GM10266 (cell line): ENCODE measurements at regions not wholly inside any gene's neighbourhood (a gene's known extent, or its start where the extent isn't known, plus 50 kb on each side); places are given as distances from the start of the nearest gene placed in this dataset.

Experiments
- DNase-seq: peaks from one replicate; pipeline ENCODE4 v3.0.0; 2012; ENCODE audit errors: extremely low spot score
- CTCF ChIP-seq: IDR thresholded peaks from 2 replicates; pipeline ENCODE4 v1.5.1; 2012; ENCODE audit warnings: mild to moderate bottlenecking, low read depth; ENCODE audit not compliant: control insufficient read depth, insufficient read depth; ENCODE audit errors: missing control alignments

- TF ChIP-seq CTCF, result no peak
- no peak for DNase-seq
Observed at GRCh38 chr2:176844461-176844860, 368.1 kb upstream of the HNRNPA3 start.

- no peak for DNase-seq
- TF ChIP-seq CTCF, result no peak
Observed at GRCh38 chr2:176845718-176846117, 366.9 kb upstream of the HNRNPA3 start.

GRCh38 chr2:176847575-176847974, 365.0 kb upstream of the HNRNPA3 start:
- no peak for TF ChIP-seq CTCF
- DNase-seq, result no peak

- DNase-seq, result no peak
- no peak for TF ChIP-seq CTCF
Observed at GRCh38 chr2:176848844-176849243, 363.8 kb upstream of the HNRNPA3 start.

- DNase-seq, result no peak
- TF ChIP-seq CTCF, result no peak
Observed at GRCh38 chr2:176851200-176851888, 361.2 kb upstream of the HNRNPA3 start.

- DNase-seq, result no peak
- TF ChIP-seq CTCF, result no peak
Observed at GRCh38 chr2:176851889-176852483, 360.6 kb upstream of the HNRNPA3 start.

GRCh38 chr2:176852667-176853066, 359.9 kb upstream of the HNRNPA3 start:
- DNase-seq, result no peak
- no peak for TF ChIP-seq CTCF
